Type B pancreatic cell (in vitro differentiated cells): ENCODE measurements at regions not wholly inside any gene's neighbourhood (a gene's known extent, or its start where the extent isn't known, plus 50 kb on each side); places are given as distances from the start of the nearest gene placed in this dataset.

ENCODE experiments used
- DNase-seq: peaks from one replicate; pipeline ENCODE4 v3.0.0; 2021; ENCODE audit warnings: mixed read lengths; ENCODE audit not compliant: unreplicated experiment; ENCODE audit errors: extremely low spot score
- H3K27ac Mint-ChIP-seq: 2 replicates; pipeline ENCODE4 v1.8.0; 2021; ENCODE audit warnings: mild to moderate bottlenecking, mixed read lengths
- H3K27me3 Mint-ChIP-seq: 2 replicates; pipeline ENCODE4 v1.8.0; 2021; ENCODE audit warnings: mixed read lengths
- H3K36me3 Mint-ChIP-seq: 2 replicates; pipeline ENCODE4 v1.8.0; 2021; ENCODE audit warnings: mixed read lengths
- H3K4me1 Mint-ChIP-seq: one replicate; pipeline ENCODE4 v1.8.0; 2021; ENCODE audit warnings: mixed read lengths; ENCODE audit not compliant: unreplicated experiment
- H3K4me3 Mint-ChIP-seq: 2 replicates; pipeline ENCODE4 v1.8.0; 2021; ENCODE audit warnings: mild to moderate bottlenecking, mixed read lengths
- H3K9me3 Mint-ChIP-seq: 2 replicates; pipeline ENCODE4 v1.8.0; 2021; ENCODE audit warnings: mixed read lengths
- TF ChIP-seq, protein P1 (sequence below): fragments of 200-600 bp; sonication (generic); conservative IDR thresholded peaks from 2 replicates; pipeline ENCODE4 v1.5.0; 2021; ENCODE audit warnings: antibody characterized with exemption, mild to moderate bottlenecking

DNA sequence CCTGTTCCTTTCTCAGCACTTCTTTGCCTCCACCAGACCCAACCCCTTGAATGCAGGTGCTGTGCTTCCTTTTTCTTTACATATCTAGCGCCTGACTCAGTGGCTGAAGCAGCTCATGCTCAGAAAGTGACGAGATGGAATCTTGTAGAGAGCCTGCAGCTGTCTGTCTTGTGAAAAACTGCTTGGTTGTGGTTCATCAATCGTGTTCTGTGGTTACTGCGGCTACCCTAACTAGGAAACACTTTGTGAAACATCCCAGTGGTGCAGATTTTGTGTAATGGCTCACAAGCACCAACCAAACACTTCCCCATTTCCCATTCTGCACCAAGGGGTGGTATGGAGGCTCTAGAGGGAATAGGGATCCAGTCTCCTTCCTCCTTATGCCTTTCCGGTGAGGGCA lies 307.2 kb upstream of the MMADHC start:
- DNase-seq: no peak
- H3K27ac Mint-ChIP-seq: no peak overlapping the region
- H3K9me3 Mint-ChIP-seq: peaks cover 6% of the 10 kb centered on the region
- TF ChIP-seq, protein P1, sequence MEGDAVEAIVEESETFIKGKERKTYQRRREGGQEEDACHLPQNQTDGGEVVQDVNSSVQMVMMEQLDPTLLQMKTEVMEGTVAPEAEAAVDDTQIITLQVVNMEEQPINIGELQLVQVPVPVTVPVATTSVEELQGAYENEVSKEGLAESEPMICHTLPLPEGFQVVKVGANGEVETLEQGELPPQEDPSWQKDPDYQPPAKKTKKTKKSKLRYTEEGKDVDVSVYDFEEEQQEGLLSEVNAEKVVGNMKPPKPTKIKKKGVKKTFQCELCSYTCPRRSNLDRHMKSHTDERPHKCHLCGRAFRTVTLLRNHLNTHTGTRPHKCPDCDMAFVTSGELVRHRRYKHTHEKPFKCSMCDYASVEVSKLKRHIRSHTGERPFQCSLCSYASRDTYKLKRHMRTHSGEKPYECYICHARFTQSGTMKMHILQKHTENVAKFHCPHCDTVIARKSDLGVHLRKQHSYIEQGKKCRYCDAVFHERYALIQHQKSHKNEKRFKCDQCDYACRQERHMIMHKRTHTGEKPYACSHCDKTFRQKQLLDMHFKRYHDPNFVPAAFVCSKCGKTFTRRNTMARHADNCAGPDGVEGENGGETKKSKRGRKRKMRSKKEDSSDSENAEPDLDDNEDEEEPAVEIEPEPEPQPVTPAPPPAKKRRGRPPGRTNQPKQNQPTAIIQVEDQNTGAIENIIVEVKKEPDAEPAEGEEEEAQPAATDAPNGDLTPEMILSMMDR: no peak
- H3K4me3 Mint-ChIP-seq: no peak overlapping the region
- H3K27me3 Mint-ChIP-seq: no peaks in the 10 kb centered on the region
- peaks cover 3% of the 10 kb centered on the region for H3K36me3 Mint-ChIP-seq
- H3K4me1 Mint-ChIP-seq: peaks cover 7% of the 10 kb centered on the region

DNA sequence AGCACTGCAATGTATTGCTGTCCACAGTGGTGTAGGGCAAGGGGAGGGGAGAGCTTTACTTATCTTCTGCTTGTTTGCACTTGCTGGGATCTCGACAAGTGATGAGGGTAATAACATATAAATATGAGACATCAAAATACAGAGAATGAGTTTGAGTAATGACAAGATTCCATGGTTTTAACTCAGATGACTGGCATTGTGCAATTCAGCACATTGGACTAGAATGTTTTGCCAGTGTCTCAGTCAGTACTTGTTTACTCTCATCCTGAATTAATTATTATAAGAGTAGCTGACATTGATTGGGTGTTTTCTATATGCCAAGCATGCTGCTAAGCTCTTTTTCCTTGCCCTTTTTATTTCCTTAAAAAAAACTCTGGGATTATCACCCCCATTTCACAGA lies 306.7 kb upstream of the MMADHC start:
- Mint-ChIP-seq H3K4me1 (peaks cover 7% of the 10 kb centered on the region), H3K27ac (no peak overlapping the region), H3K36me3 (peaks cover 3% of the 10 kb centered on the region), H3K4me3 (no peak overlapping the region), H3K9me3 (peaks cover 6% of the 10 kb centered on the region), H3K27me3 (no peaks in the 10 kb centered on the region)
- TF ChIP-seq, protein P1: no peak
- DNase-seq: no peak

DNA sequence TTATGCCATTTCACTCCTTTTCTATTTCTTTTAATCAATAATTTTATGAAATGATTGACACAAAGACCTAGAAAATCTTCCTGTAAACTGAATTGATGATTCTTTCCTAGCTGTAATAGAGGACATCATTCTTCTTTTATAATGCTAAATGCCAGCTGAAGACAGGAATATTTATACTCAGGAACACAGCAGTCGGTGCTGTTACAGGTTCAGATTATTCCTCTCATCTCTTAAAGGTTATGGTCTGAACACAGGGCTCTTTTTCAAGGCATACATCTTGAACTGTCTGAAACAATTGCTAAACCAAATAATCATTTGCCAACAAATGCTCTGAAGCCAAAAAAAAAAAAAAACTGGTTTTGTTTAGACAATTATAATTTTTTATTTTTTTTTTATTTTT lies 305.0 kb upstream of the MMADHC start:
- TF ChIP-seq, protein P1: no peak
- Mint-ChIP-seq H3K4me1 (peaks cover 7% of the 10 kb centered on the region), H3K4me3 (no peak overlapping the region), H3K36me3 (peaks cover 3% of the 10 kb centered on the region), H3K27me3 (no peaks in the 10 kb centered on the region), H3K27ac (no peak overlapping the region), H3K9me3 (peaks cover 6% of the 10 kb centered on the region)
- no peak for DNase-seq

DNA sequence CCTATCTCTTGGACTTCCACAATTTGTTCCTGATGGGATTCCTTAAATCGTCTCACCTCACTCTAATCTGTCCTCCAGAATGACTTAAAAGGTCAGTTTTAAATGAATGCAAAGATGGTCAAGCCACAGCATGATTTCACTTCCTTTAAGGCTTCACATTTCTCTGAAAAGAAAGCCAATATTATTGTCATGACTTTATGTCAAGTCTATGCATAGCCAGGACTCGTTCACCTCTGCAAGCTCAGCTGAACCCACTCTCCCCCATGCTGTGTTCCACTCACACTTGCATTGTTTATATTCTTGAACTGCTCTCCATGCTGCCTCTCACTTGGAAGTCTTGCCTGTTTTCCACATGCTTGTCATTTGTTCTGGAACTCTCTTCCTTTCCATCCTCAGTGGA lies 298.4 kb upstream of the MMADHC start:
- Mint-ChIP-seq H3K27me3 (no peaks in the 10 kb centered on the region), H3K27ac (no peak overlapping the region), H3K9me3 (no peaks in the 10 kb centered on the region), H3K4me3 (no peak overlapping the region), H3K36me3 (no peaks in the 10 kb centered on the region), H3K4me1 (peaks cover 4% of the 10 kb centered on the region)
- TF ChIP-seq, protein P1: no peak
- DNase-seq: no peak

DNA sequence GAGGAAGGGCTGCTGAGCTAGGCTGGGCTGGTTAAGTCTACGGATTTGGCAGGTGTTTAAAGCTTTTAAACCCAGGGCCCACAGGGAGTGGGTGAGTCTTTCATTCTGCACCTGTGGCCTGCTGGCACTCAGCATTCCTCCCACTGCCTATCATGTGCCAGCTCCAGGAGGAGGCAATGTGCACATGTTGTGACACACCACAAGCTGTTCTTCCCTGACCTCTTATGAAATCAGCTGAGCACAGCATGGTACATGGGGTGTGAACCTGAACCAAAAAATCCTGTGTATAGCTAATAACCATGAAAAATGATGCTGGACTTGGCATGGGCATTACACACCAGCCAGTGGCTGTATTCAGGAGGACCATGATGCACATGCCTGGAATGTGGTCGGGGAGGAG lies 297.9 kb upstream of the MMADHC start:
- H3K4me3 Mint-ChIP-seq: no peak overlapping the region
- H3K27me3 Mint-ChIP-seq: no peaks in the 10 kb centered on the region

DNA sequence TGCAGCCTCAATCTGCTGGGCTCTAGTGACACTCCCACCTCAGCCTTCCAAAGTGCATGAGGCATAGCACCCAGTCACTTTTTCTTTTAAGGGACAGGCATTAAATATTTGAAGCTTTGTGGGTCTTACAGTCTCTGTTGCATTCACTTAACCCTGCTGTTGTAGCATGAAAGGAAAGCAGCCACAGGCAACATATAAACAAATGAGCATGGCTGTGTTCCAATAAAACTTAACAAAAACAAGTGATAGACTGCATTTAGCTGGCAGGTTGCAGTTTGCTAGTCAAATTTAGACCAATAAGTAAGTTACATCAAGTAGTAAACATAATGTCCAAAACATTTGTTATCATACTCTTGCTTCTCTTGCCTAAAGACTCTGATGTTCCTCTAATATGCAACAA lies 297.3 kb upstream of the MMADHC start:
- no peak for DNase-seq
- Mint-ChIP-seq H3K27me3 (no peaks in the 10 kb centered on the region), H3K4me3 (no peak overlapping the region), H3K36me3 (no peaks in the 10 kb centered on the region), H3K4me1 (peaks cover 4% of the 10 kb centered on the region), H3K27ac (no peak overlapping the region), H3K9me3 (no peaks in the 10 kb centered on the region)
- TF ChIP-seq, protein P1: no peak

More for the DNA sequence above, 297.9 kb upstream of the MMADHC start:
- no peaks in the 10 kb centered on the region for H3K9me3 Mint-ChIP-seq
- H3K4me1 Mint-ChIP-seq: peaks cover 4% of the 10 kb centered on the region
- no peak for DNase-seq
- H3K36me3 Mint-ChIP-seq: no peaks in the 10 kb centered on the region
- TF ChIP-seq, protein P1: no peak
- H3K27ac Mint-ChIP-seq: no peak overlapping the region
